ENCODE measurements at regions not wholly inside any gene's neighbourhood (a gene's known extent, or its start where the extent isn't known, plus 50 kb on each side); places are given as distances from the start of the nearest gene placed in this dataset.

DNA sequence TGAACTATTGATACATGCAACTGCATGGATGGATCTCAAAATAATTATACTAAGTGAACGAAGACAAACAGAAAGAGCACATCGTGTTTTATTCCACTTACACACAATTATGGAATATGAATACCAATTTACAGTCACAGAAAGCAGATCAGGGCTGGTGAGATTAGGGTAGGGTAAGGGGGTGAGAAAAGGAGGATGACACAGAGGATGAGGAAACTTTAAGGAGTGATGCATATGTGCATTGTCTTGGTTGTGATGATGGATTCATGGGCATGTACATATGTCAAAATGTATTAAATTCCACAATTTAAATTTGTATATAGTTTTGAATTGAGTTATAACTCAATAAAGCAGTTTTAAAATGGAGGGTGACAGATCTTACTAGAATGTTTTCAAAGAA lies 548.9 kb downstream of the PYDC2 start:
- TF ChIP-seq POLR2A (IDR thresholded peaks at IDR 0.05) = no peak
- TF ChIP-seq CTCF (IDR thresholded peaks at IDR 0.05) = no peak

Data from lower leg skin (tissue), 3 donors.